Fibroblast of lung (primary cell): ENCODE measurements at regions not wholly inside any gene's neighbourhood (a gene's known extent, or its start where the extent isn't known, plus 50 kb on each side); places are given as distances from the start of the nearest gene placed in this dataset.

Source experiments
- EZH2 ChIP-seq: IDR thresholded peaks from 2 replicates; pipeline ENCODE4 v1.5.1; 2012; ENCODE audit warnings: low read length, control low read depth, mild to moderate bottlenecking; ENCODE audit errors: missing control alignments
- TF ChIP-seq, protein P1 (sequence below), 2 donors: IDR thresholded peaks in 1 of 2; conservative IDR thresholded peaks in 1 of 2; 1 replicate in 1 of 2; 2 replicates in 1 of 2; pipeline ENCODE4 v1.5.1; 2011 to 2012; ENCODE audit warnings: low read length in 2 of 2, control low read depth in 1 of 2, inconsistent platforms in 1 of 2, low read depth in 1 of 2, mild to moderate bottlenecking in 1 of 2

DNA sequence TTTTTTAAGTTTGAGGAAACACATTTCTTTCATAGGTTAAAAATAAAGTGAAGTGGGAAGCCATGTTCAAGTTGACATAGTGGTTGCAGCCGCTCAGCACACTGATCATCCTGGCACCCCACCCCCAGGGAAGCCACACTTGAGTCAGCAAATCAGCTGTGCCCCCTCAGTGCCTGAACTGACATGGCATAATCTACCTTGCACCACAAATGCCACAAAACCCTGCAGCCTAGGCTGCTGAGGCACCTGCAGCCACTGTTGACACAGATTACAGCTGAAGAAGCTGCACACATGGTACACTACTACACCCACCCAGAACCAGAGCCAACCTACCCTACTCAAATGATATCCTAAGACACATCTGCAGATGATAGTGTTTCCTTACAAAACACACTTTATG lies 77.5 kb upstream of the RIMS1 start:
- TF ChIP-seq EZH2, result no peak
- TF ChIP-seq, protein P1, sequence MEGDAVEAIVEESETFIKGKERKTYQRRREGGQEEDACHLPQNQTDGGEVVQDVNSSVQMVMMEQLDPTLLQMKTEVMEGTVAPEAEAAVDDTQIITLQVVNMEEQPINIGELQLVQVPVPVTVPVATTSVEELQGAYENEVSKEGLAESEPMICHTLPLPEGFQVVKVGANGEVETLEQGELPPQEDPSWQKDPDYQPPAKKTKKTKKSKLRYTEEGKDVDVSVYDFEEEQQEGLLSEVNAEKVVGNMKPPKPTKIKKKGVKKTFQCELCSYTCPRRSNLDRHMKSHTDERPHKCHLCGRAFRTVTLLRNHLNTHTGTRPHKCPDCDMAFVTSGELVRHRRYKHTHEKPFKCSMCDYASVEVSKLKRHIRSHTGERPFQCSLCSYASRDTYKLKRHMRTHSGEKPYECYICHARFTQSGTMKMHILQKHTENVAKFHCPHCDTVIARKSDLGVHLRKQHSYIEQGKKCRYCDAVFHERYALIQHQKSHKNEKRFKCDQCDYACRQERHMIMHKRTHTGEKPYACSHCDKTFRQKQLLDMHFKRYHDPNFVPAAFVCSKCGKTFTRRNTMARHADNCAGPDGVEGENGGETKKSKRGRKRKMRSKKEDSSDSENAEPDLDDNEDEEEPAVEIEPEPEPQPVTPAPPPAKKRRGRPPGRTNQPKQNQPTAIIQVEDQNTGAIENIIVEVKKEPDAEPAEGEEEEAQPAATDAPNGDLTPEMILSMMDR (conservative IDR thresholded peaks at IDR 0.05 in 1 of 2, IDR thresholded peaks at IDR 0.05 in 1 of 2; ENCODE audit: low read depth in 1 of 2, low read length in 2 of 2), result no peak
